ENCODE measurements at regions not wholly inside any gene's neighbourhood (a gene's known extent, or its start where the extent isn't known, plus 50 kb on each side); places are given as distances from the start of the nearest gene placed in this dataset.

- H3K9ac ChIP-seq (ENCODE audit: low read length): peak overlapping the region; percentile 64
- peak overlapping the region; percentile 36 for H2AFZ ChIP-seq (ENCODE audit: insufficient read depth, low read depth, low read length, poor library complexity, severe bottlenecking)
- Mint-ChIP-seq H3K27me3 (no peaks in the 10 kb centered on the region), H3K4me3 (peak overlapping the region; percentile 80), H3K27ac (peak overlapping the region; percentile 90), H3K9me3 (ENCODE audit: insufficient read depth) (no peaks in the 10 kb centered on the region), H3K4me1 (peaks cover 87% of the 10 kb centered on the region)
- ATAC-seq (ENCODE audit: low read depth) (peak; percentile 63), DNase-seq (peak; percentile 50)
- WGBS (ENCODE audit: insufficient coverage): no CpG with 5 or more reads among the region's 6 CpGs
- CTCF ChIA-PET: no interaction called here
- H3K27ac ChIP-seq (ENCODE audit: low read length in 2 of 2): peak overlapping the region; percentile 77 to 91
- H3K4me1 ChIP-seq (ENCODE audit: control insufficient read depth in 2 of 2, insufficient read depth in 2 of 2, low read length in 2 of 2): peaks cover 88 to 89% of the 10 kb centered on the region in 2 donors
- H4K20me1 ChIP-seq (ENCODE audit: control insufficient read depth, insufficient read depth, low read length, poor library complexity, severe bottlenecking): no peaks in the 10 kb centered on the region
- peaks cover 45% of the 10 kb centered on the region for H3K79me2 ChIP-seq (ENCODE audit: control insufficient read depth, insufficient read depth, low read length)
- POLR2A ChIA-PET: interaction anchor here (0.6 kb wide), 1 partner anchor 465 kb away, joined by 3 read pairs; no protein-coding TSS in a partner anchor
- no peaks in the 10 kb centered on the region for H3K27me3 ChIP-seq (replicated peaks in 1 of 4; ENCODE audit: control extremely low read depth in 1 of 4, control insufficient read depth in 3 of 4, insufficient read depth in 4 of 4, low read length in 3 of 4)
- H3K4me2 ChIP-seq (replicated peaks; ENCODE audit: low read depth, low read length, poor library complexity, severe bottlenecking): peak overlapping the region; percentile 76
- peak overlapping the region; percentile 34 to 55 (median 48) for H3K4me3 ChIP-seq (ENCODE audit: control extremely low read depth in 1 of 5, extremely low read depth in 1 of 5, insufficient read depth in 1 of 5, low read depth in 2 of 5, low read length in 4 of 5)
- no peaks in the 10 kb centered on the region for H3K36me3 ChIP-seq (replicated peaks in 1 of 2; ENCODE audit: control extremely low read depth in 1 of 2, control insufficient read depth in 1 of 2, extremely low read depth in 1 of 2, insufficient read depth in 2 of 2, low read length in 1 of 2)
- intact Hi-C loops (cut with micrococcal nuclease): loop anchor here (2.0 kb wide), 2 partner anchors 15 to 679 kb away; partner anchors contain the start of gene RPS12
- H3K9me3 ChIP-seq (ENCODE audit: control extremely low read depth in 1 of 3, control insufficient read depth in 2 of 3, insufficient read depth in 1 of 3, low read length in 2 of 3): no peaks in the 10 kb centered on the region
- TF ChIP-seq EZH2 (IDR thresholded peaks at IDR 0.05; ENCODE audit: borderline replicate concordance, insufficient read depth, low read depth, low read length, poor library complexity, severe bottlenecking): no peak
- no peak for TF ChIP-seq CTCF (IDR thresholded peaks at IDR 0.05)
These were observed 184.2 kb upstream of the CCN2 start for GRCh38 chr6:132135409-132135808.

DNA sequence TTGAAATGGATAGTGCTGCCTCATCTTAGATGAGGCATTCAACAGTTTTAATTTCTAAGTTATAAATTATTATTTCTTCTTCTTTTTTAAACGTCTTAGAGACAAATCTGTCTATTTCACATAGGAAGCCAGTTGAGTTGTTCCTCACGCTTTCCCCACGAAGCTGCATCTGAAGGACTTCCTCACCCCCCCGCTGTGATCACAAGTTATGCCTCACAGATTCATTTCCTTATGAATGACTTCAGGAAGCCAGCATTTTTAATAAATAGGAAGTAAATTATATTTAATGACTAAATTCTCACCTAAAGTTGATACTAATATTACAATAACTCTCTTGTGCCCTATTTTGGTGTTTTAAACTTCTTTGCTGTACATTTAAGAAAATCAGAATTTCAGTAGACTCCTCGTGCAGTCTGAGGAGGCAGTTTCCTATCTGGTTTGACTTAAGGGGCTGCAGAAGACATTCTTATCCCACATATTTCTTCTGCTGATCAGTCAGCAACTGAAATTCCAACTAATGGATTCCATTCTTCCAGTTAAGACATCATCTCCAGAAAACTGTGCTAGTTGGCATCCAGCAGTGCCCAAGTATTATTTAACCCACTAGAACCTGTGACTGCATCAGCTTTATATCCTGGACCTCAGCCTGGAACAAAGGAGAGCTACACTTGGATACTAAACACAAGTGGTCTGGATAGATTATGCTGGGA is 182.7 kb upstream of the CCN2 start:
- Histone ChIP-seq H3K27me3 (replicated peaks in 1 of 4; ENCODE audit: control extremely low read depth in 1 of 4, control insufficient read depth in 3 of 4, insufficient read depth in 4 of 4, low read length in 3 of 4) (no peaks in the 10 kb centered on the region), H3K9ac (ENCODE audit: low read length) (peak overlapping the region; percentile 64), H3K9me3 (ENCODE audit: control extremely low read depth in 1 of 3, control insufficient read depth in 2 of 3, insufficient read depth in 1 of 3, low read length in 2 of 3) (no peaks in the 10 kb centered on the region), H3K79me2 (ENCODE audit: control insufficient read depth, insufficient read depth, low read length) (peaks cover 31% of the 10 kb centered on the region), H4K20me1 (ENCODE audit: control insufficient read depth, insufficient read depth, low read length, poor library complexity, severe bottlenecking) (no peaks in the 10 kb centered on the region), H3K36me3 (replicated peaks in 1 of 2; ENCODE audit: control extremely low read depth in 1 of 2, control insufficient read depth in 1 of 2, extremely low read depth in 1 of 2, insufficient read depth in 2 of 2, low read length in 1 of 2) (no peaks in the 10 kb centered on the region), H2AFZ (ENCODE audit: insufficient read depth, low read depth, low read length, poor library complexity, severe bottlenecking) (peak overlapping the region; percentile 16), H3K4me3 (ENCODE audit: control extremely low read depth in 1 of 5, extremely low read depth in 1 of 5, insufficient read depth in 1 of 5, low read depth in 2 of 5, low read length in 4 of 5) (peak overlapping the region; percentile 34 to 55 (median 48)), H3K4me1 (ENCODE audit: control insufficient read depth in 2 of 2, insufficient read depth in 2 of 2, low read length in 2 of 2) (peaks cover 83% of the 10 kb centered on the region in 2 donors), H3K4me2 (replicated peaks; ENCODE audit: low read depth, low read length, poor library complexity, severe bottlenecking) (peak overlapping the region; percentile 76), H3K27ac (ENCODE audit: low read length in 2 of 2) (peak overlapping the region; percentile 77 to 91)
- peak; percentile 60 for DNase-seq
- Mint-ChIP-seq H3K4me1 (peaks cover 79% of the 10 kb centered on the region), H3K27ac (peak overlapping the region; percentile 78), H3K9me3 (ENCODE audit: insufficient read depth) (no peaks in the 10 kb centered on the region), H3K27me3 (no peaks in the 10 kb centered on the region), H3K4me3 (peak overlapping the region; percentile 80)
- CTCF ChIA-PET: no interaction called here
- peak; percentile 39 for ATAC-seq (ENCODE audit: low read depth)
- POLR2A ChIA-PET: interaction anchor here (0.6 kb wide), 1 partner anchor 219 kb away, joined by 3 read pairs; no protein-coding TSS in a partner anchor
- no peak for TF ChIP-seq EZH2 (IDR thresholded peaks at IDR 0.05; ENCODE audit: borderline replicate concordance, insufficient read depth, low read depth, low read length, poor library complexity, severe bottlenecking)
- TF ChIP-seq CTCF (IDR thresholded peaks at IDR 0.05): no peak
- WGBS (ENCODE audit: insufficient coverage): no CpG with 5 or more reads among the region's 5 CpGs
- intact Hi-C loops (cut with micrococcal nuclease): loop anchor here (2.0 kb wide), 2 partner anchors 17 to 681 kb away; partner anchors contain the start of gene RPS12

Measured in B cell (primary cell).